Panc1 (cell line): ENCODE measurements at regions not wholly inside any gene's neighbourhood (a gene's known extent, or its start where the extent isn't known, plus 50 kb on each side); places are given as distances from the start of the nearest gene placed in this dataset.

ENCODE experiments used
- ATAC-seq: fragments of 200-7000 bp; cut with Tn5 transposase; 2 replicates; pipeline ENCODE4 v1.9.1; 2020; ENCODE audit warnings: mild to moderate bottlenecking, moderate library complexity
- BruUV-seq: library from RNA; stranded (reverse); fragments of 400-500 nt; replicated peaks from 2 replicates; lab custom pipeline; 2021; lab: Mats Ljungman, UMichigan
- CTCF ChIA-PET: fragments of 300-600 bp; sonication (Branson Sonifier 250); formaldehyde crosslinking; loops from one replicate; lab custom pipeline; 2022; ENCODE audit warnings: antibody characterized with exemption; lab: Charles Lee
- POLR2A ChIA-PET: fragments of 300-600 bp; sonication (Branson Sonifier 250); formaldehyde crosslinking; loops from one replicate; lab custom pipeline; 2022; ENCODE audit warnings: antibody characterized with exemption; lab: Charles Lee
- DNase-seq: peaks from one replicate; pipeline ENCODE4 v3.0.0-alpha.2; 2010; ENCODE audit warnings: low read depth, low spot score
- H3K27ac ChIP-seq: 2 replicates; pipeline ENCODE4 v1.5.1; 2011; ENCODE audit warnings: mild to moderate bottlenecking, low read length, inconsistent platforms
- H3K27me3 ChIP-seq: fragments of 200-500 bp; sonication (Bioruptor generic); 2 replicates; pipeline ENCODE4 v1.6.0; 2014; ENCODE audit warnings: low read length, inconsistent platforms; ENCODE audit not compliant: control insufficient read depth, insufficient read depth
- H3K36me3 ChIP-seq: fragments of 200-500 bp; sonication (Bioruptor generic); 2 replicates; pipeline ENCODE4 v1.5.1; 2014; ENCODE audit warnings: inconsistent platforms, mild to moderate bottlenecking, low read length, moderate library complexity; ENCODE audit not compliant: control insufficient read depth, insufficient read depth
- H3K4me1 ChIP-seq: 2 replicates; pipeline ENCODE4 v1.5.1; 2011; ENCODE audit warnings: inconsistent platforms, mild to moderate bottlenecking, low read length, moderate library complexity; ENCODE audit not compliant: control insufficient read depth, insufficient read depth
- H3K4me3 ChIP-seq, 2 experiments: 2 replicates each; pipeline ENCODE4 v1.5.1; 2011 to 2012; ENCODE audit warnings: low read depth in 2 of 2, low read length in 2 of 2, mild to moderate bottlenecking in 2 of 2, inconsistent platforms in 1 of 2, moderate library complexity in 1 of 2
- H3K9me3 ChIP-seq: fragments of 200-500 bp; sonication (Bioruptor generic); 2 replicates; pipeline ENCODE4 v1.5.1; 2014; ENCODE audit warnings: low read depth, mild to moderate bottlenecking, inconsistent platforms, low read length, moderate library complexity; ENCODE audit not compliant: control insufficient read depth, insufficient read depth
- CTCF ChIP-seq: fragments of 450-650 bp; IDR thresholded peaks from 2 replicates; pipeline ENCODE4 v1.5.1; 2017; ENCODE audit warnings: mild to moderate bottlenecking
- POLR2AphosphoS5 ChIP-seq: IDR thresholded peaks from 2 replicates; pipeline ENCODE4 v1.6.1; 2012; ENCODE audit warnings: mild to moderate bottlenecking, low read depth, low read length, moderate library complexity
- REST ChIP-seq, 2 experiments: IDR thresholded peaks; 2 replicates each; pipeline ENCODE4 v1.6.1; 2011 to 2012; ENCODE audit warnings: low read depth in 2 of 2, control low read depth in 1 of 2, low read length in 1 of 2, mild to moderate bottlenecking in 1 of 2, moderate library complexity in 1 of 2; ENCODE audit not compliant: insufficient read depth in 1 of 2
- SIN3A ChIP-seq: IDR thresholded peaks from 2 replicates; pipeline ENCODE4 v1.6.1; 2012; ENCODE audit warnings: low read depth, mild to moderate bottlenecking, low read length, moderate library complexity, borderline replicate concordance; ENCODE audit not compliant: insufficient read depth
- TCF7L2 ChIP-seq: IDR thresholded peaks from 2 replicates; pipeline ENCODE4 v1.6.1; 2011; ENCODE audit warnings: mild to moderate bottlenecking, low read depth, low read length, inconsistent platforms
- in situ Hi-C: cut with HindIII; loops from 2 replicates; pipeline ENCODE4 v1.10.0; 2016; ENCODE audit warnings: low sequenced_read_pairs, low pct_unique_long_range_greater_than_20kb
- intact Hi-C: fragments of 100-400 bp; cut with micrococcal nuclease; formaldehyde crosslinking; loops from one replicate; pipeline ENCODE4 v1.10.0; 2022; ENCODE audit not compliant: unreplicated experiment

- Histone ChIP-seq H3K4me3 (no peak overlapping the region), H3K27me3 (no peaks in the 10 kb centered on the region), H3K9me3 (no peaks in the 10 kb centered on the region), H3K4me1 (no peaks in the 10 kb centered on the region), H3K36me3 (no peaks in the 10 kb centered on the region), H3K27ac (no peak overlapping the region)
- no peak for TF ChIP-seq CTCF
- TF ChIP-seq TCF7L2 = no peak
- no peak for TF ChIP-seq REST (IDR thresholded peaks at IDR 0.05; ENCODE audit: insufficient read depth in 1 of 2, low read depth in 2 of 2, low read length in 1 of 2)
- no peak for TF ChIP-seq POLR2AphosphoS5
- TF ChIP-seq SIN3A = no peak
- in situ Hi-C loops = no loop called here
- ChIA-PET CTCF (no interaction called here), POLR2A (no interaction called here)
- BruUV-seq = no TSS peak
- intact Hi-C loops = no loop called here
- DNase-seq = no peak
- ATAC-seq = no peak
Observed at GRCh38 chr7:10083766-10084165, 889.9 kb upstream of the PHF14 start.

- H3K36me3 ChIP-seq = no peaks in the 10 kb centered on the region
- no peaks in the 10 kb centered on the region for H3K9me3 ChIP-seq
- no peak overlapping the region for H3K27ac ChIP-seq
- no peak for ATAC-seq
- in situ Hi-C loops = no loop called here
- no peak overlapping the region for H3K4me3 ChIP-seq
- H3K4me1 ChIP-seq = no peaks in the 10 kb centered on the region
- no peaks in the 10 kb centered on the region for H3K27me3 ChIP-seq
- BruUV-seq = no TSS peak
- intact Hi-C loops = no loop called here
- ChIA-PET POLR2A (no interaction called here), CTCF (no interaction called here)
- DNase-seq = no peak
- no peak for TF ChIP-seq POLR2AphosphoS5
Observed at GRCh38 chr7:10085231-10085630, 888.4 kb upstream of the PHF14 start.

- in situ Hi-C loops (no loop called here), intact Hi-C loops (no loop called here)
- no peak for ATAC-seq
- DNase-seq = no peak
- no peak overlapping the region for H3K27ac ChIP-seq
- no peaks in the 10 kb centered on the region for H3K36me3 ChIP-seq
- no TSS peak for BruUV-seq
- H3K27me3 ChIP-seq = no peaks in the 10 kb centered on the region
- no peak overlapping the region for H3K4me3 ChIP-seq
- TF ChIP-seq TCF7L2 (no peak), POLR2AphosphoS5 (no peak), REST (IDR thresholded peaks at IDR 0.05; ENCODE audit: insufficient read depth in 1 of 2, low read depth in 2 of 2, low read length in 1 of 2) (no peak), CTCF (no peak), SIN3A (no peak)
- H3K4me1 ChIP-seq = no peaks in the 10 kb centered on the region
- no peaks in the 10 kb centered on the region for H3K9me3 ChIP-seq
- ChIA-PET POLR2A (no interaction called here), CTCF (no interaction called here)
Observed at GRCh38 chr7:10100572-10100971, 873.1 kb upstream of the PHF14 start.
